GM23338 (cell line): ENCODE measurements at regions not wholly inside any gene's neighbourhood (a gene's known extent, or its start where the extent isn't known, plus 50 kb on each side); places are given as distances from the start of the nearest gene placed in this dataset.

Source experiments
- ATAC-seq: fragments of 200-7000 bp; cut with Tn5 transposase; 3 replicates; pipeline ENCODE4 v1.9.1; 2020
- DNase-seq: peaks from one replicate; pipeline ENCODE4 v3.0.0-alpha.2; 2015; ENCODE audit warnings: low spot score
- H2AFZ ChIP-seq: fragments of 200-600 bp; sonication (generic); 2 replicates; pipeline ENCODE4 v1.8.0; 2016; ENCODE audit warnings: antibody characterized with exemption, mild to moderate bottlenecking, moderate library complexity
- H3F3A ChIP-seq: fragments of 200-600 bp; sonication (generic); replicated peaks from 2 replicates; pipeline ENCODE4 v1.8.0; 2017; ENCODE audit warnings: antibody characterized with exemption, mixed run types, low read depth
- H3K27ac ChIP-seq: fragments of 200-600 bp; sonication (generic); 2 replicates; pipeline ENCODE4 v1.6.1; 2016; ENCODE audit warnings: low read depth
- H3K27me3 ChIP-seq: fragments of 200-600 bp; sonication (generic); 2 replicates; pipeline ENCODE4 v1.8.0; 2016; ENCODE audit warnings: mild to moderate bottlenecking, mixed run types, moderate library complexity; ENCODE audit not compliant: insufficient read depth
- H3K36me3 ChIP-seq: fragments of 200-600 bp; sonication (generic); 2 replicates; pipeline ENCODE4 v1.8.0; 2016; ENCODE audit warnings: mild to moderate bottlenecking; ENCODE audit not compliant: insufficient read depth
- H3K4me1 ChIP-seq: fragments of 200-600 bp; sonication (generic); 2 replicates; pipeline ENCODE4 v1.8.0; 2016; ENCODE audit warnings: mild to moderate bottlenecking, moderate library complexity; ENCODE audit not compliant: insufficient read depth
- H3K4me2 ChIP-seq: fragments of 200-600 bp; sonication (generic); 2 replicates; pipeline ENCODE4 v1.7.1; 2017; ENCODE audit warnings: mixed run types
- H3K4me3 ChIP-seq: fragments of 200-600 bp; sonication (generic); 2 replicates; pipeline ENCODE4 v1.6.1; 2016; ENCODE audit warnings: mixed run types
- H3K79me2 ChIP-seq: fragments of 200-600 bp; sonication (generic); replicated peaks from 2 replicates; pipeline ENCODE4 v1.8.0; 2017; ENCODE audit warnings: mild to moderate bottlenecking; ENCODE audit not compliant: insufficient read depth
- H3K9me2 ChIP-seq: fragments of 200-600 bp; sonication (generic); 2 replicates; pipeline ENCODE4 v1.8.0; 2017; ENCODE audit not compliant: insufficient read depth
- H4K20me1 ChIP-seq: fragments of 200-600 bp; sonication (generic); replicated peaks from 2 replicates; pipeline ENCODE4 v1.8.0; 2017; ENCODE audit warnings: mild to moderate bottlenecking; ENCODE audit not compliant: insufficient read depth
- H3K27ac Mint-ChIP-seq: 2 replicates; pipeline ENCODE4 v1.8.0; 2020; ENCODE audit warnings: inconsistent platforms, mild to moderate bottlenecking, moderate library complexity, mixed read lengths
- H3K27me3 Mint-ChIP-seq: 3 replicates; pipeline ENCODE4 v1.8.0; 2022; ENCODE audit warnings: low read depth, mild to moderate bottlenecking, moderate library complexity, mixed read lengths, inconsistent platforms; ENCODE audit not compliant: insufficient read depth, poor library complexity
- H3K36me3 Mint-ChIP-seq: 3 replicates; pipeline ENCODE4 v1.8.0; 2021; ENCODE audit warnings: low read depth, mild to moderate bottlenecking, inconsistent platforms, moderate library complexity, mixed read lengths
- H3K4me1 Mint-ChIP-seq: 3 replicates; pipeline ENCODE4 v1.8.0; 2020; ENCODE audit warnings: mild to moderate bottlenecking, inconsistent platforms, mixed read lengths
- H3K4me3 Mint-ChIP-seq: 3 replicates; pipeline ENCODE4 v1.8.0; 2021; ENCODE audit warnings: moderate library complexity, mild to moderate bottlenecking, inconsistent platforms, mixed read lengths
- H3K9me3 Mint-ChIP-seq: 3 replicates; pipeline ENCODE4 v1.8.0; 2020; ENCODE audit warnings: moderate library complexity, mild to moderate bottlenecking, inconsistent platforms, mixed read lengths
- CREB1 ChIP-seq: fragments of 250-450 bp; sonication (Bioruptor Pico); IDR thresholded peaks from 2 replicates; pipeline ENCODE4 v1.5.0; 2020; ENCODE audit warnings: low read depth, mild to moderate bottlenecking, moderate library complexity
- CTCF ChIP-seq, 2 experiments: fragments of 200-600 bp in 1 of 2; sonication (generic) in 1 of 2; conservative IDR thresholded peaks; 2 replicates each; pipeline versions ENCODE4 v1.5.1 to v1.6.1; 2016 to 2017; ENCODE audit warnings: antibody characterized with exemption in 2 of 2, low read depth in 2 of 2, mild to moderate bottlenecking in 2 of 2, moderate library complexity in 1 of 2
- ETS1 ChIP-seq: IDR thresholded peaks from 2 replicates; pipeline ENCODE4 v1.6.1; 2016; ENCODE audit warnings: antibody characterized with exemption
- EZH2 ChIP-seq: fragments of 200-600 bp; sonication (generic); IDR thresholded peaks from one replicate; pipeline ENCODE4 v1.8.0; 2017; ENCODE audit warnings: antibody characterized with exemption, mild to moderate bottlenecking, low read depth; ENCODE audit not compliant: unreplicated experiment
- EZH2phosphoT487 ChIP-seq: fragments of 200-600 bp; sonication (generic); IDR thresholded peaks from one replicate; pipeline ENCODE4 v1.8.1; 2018; ENCODE audit warnings: antibody characterized with exemption; ENCODE audit not compliant: unreplicated experiment
- JUNB ChIP-seq: IDR thresholded peaks from one replicate; pipeline ENCODE4 v1.6.1; 2016; ENCODE audit warnings: antibody characterized with exemption; ENCODE audit not compliant: unreplicated experiment
- NANOG ChIP-seq: IDR thresholded peaks from 2 replicates; pipeline ENCODE4 v1.6.1; 2016; ENCODE audit warnings: antibody characterized with exemption, borderline replicate concordance
- POLR2AphosphoS5 ChIP-seq: IDR thresholded peaks from 2 replicates; pipeline ENCODE4 v1.6.1; 2016; ENCODE audit warnings: antibody characterized with exemption, low read depth
- REST ChIP-seq: IDR thresholded peaks from one replicate; pipeline ENCODE4 v1.6.1; 2018; ENCODE audit warnings: antibody characterized with exemption; ENCODE audit not compliant: unreplicated experiment
- STAT1 ChIP-seq: IDR thresholded peaks from one replicate; pipeline ENCODE4 v1.6.1; 2016; ENCODE audit warnings: antibody characterized with exemption; ENCODE audit not compliant: unreplicated experiment
- ZNF114 ChIP-seq: fragments of 250-450 bp; sonication (Bioruptor Pico); IDR thresholded peaks from 2 replicates; pipeline ENCODE4 v1.5.0; 2020; ENCODE audit warnings: mild to moderate bottlenecking, moderate library complexity
- ZNF331 ChIP-seq: fragments of 250-450 bp; sonication (Bioruptor Pico); IDR thresholded peaks from 2 replicates; pipeline ENCODE4 v1.5.0; 2020; ENCODE audit warnings: low read depth, mild to moderate bottlenecking, moderate library complexity
- ZNF462 ChIP-seq: fragments of 250-450 bp; sonication (Bioruptor Pico); IDR thresholded peaks from 2 replicates; pipeline ENCODE4 v1.5.0; 2020; ENCODE audit warnings: mild to moderate bottlenecking, moderate library complexity

- ATAC-seq (no peak), DNase-seq (no peak)
- Mint-ChIP-seq H3K4me3 (no peak overlapping the region), H3K36me3 (no peaks in the 10 kb centered on the region), H3K9me3 (no peaks in the 10 kb centered on the region), H3K4me1 (peaks cover 15% of the 10 kb centered on the region; the same call in 2 of the 3 replicates), H3K27ac (no peak overlapping the region), H3K27me3 (peaks cover 6% of the 10 kb centered on the region)
- Histone ChIP-seq H3K9me2 (no peaks in the 10 kb centered on the region), H4K20me1 (no peaks in the 10 kb centered on the region), H3K27me3 (no peaks in the 10 kb centered on the region), H3K27ac (no peak overlapping the region), H2AFZ (no peak overlapping the region), H3K4me1 (no peaks in the 10 kb centered on the region), H3K4me2 (no peak overlapping the region), H3K79me2 (no peaks in the 10 kb centered on the region), H3K4me3 (no peak overlapping the region), H3K36me3 (no peaks in the 10 kb centered on the region), H3F3A (no peaks in the 10 kb centered on the region)
- TF ChIP-seq EZH2phosphoT487 (no peak), JUNB (no peak), ETS1 (no peak), EZH2 (no peak), REST (no peak), CTCF (conservative IDR thresholded peaks at IDR 0.05; ENCODE audit: low read depth in 2 of 2) (no peak), NANOG (no peak), ZNF331 (CRISPR knock-in tag) (no peak), CREB1 (CRISPR knock-in tag) (no peak), STAT1 (no peak), POLR2AphosphoS5 (no peak), ZNF114 (no peak), ZNF462 (CRISPR knock-in tag) (no peak)
Measured at GRCh38 chr13:76024151-76024550, 388.0 kb downstream of the LMO7 start.
